GM12891 (cell line): ENCODE measurements at regions not wholly inside any gene's neighbourhood (a gene's known extent, or its start where the extent isn't known, plus 50 kb on each side); places are given as distances from the start of the nearest gene placed in this dataset.
A peak's percentile ranks its signal among the peaks of the same experiment; 100 is the strongest.
"Not testable (repeated sequence)": the region's sequence is repeated elsewhere in the genome, so short reads cannot be mapped to it uniquely, and the experiment has no call there.

Experiments used
- DNase-seq: peaks from one replicate; pipeline ENCODE4 v3.0.0; 2011; ENCODE audit warnings: low spot score; ENCODE audit not compliant: insufficient read length
- FAIRE-seq: peaks from 2 replicates; lab custom pipeline; 2011; peaks lifted over from hg19 to GRCh38; lab: Jason Lieb, UNC
- PAX5 ChIP-seq: IDR thresholded peaks from 2 replicates; pipeline ENCODE4 v1.6.1; 2011; ENCODE audit warnings: low read length, moderate library complexity, mild to moderate bottlenecking; ENCODE audit not compliant: insufficient read depth, severe bottlenecking
- POLR2A ChIP-seq: IDR thresholded peaks from 2 replicates; pipeline ENCODE4 v1.6.1; 2011; ENCODE audit warnings: low read depth, low read length, control low read depth
- POLR2AphosphoS5 ChIP-seq: IDR thresholded peaks from 2 replicates; pipeline ENCODE4 v1.6.1; 2011; ENCODE audit warnings: low read depth, low read length, control low read depth
- POU2F2 ChIP-seq: IDR thresholded peaks from 2 replicates; pipeline ENCODE4 v1.6.1; 2011; ENCODE audit warnings: low read depth, mild to moderate bottlenecking, control low read depth, low read length, moderate library complexity
- SPI1 ChIP-seq: IDR thresholded peaks from 2 replicates; pipeline ENCODE4 v1.6.1; 2011; ENCODE audit warnings: low read depth, low read length, control low read depth
- TAF1 ChIP-seq: IDR thresholded peaks from 2 replicates; pipeline ENCODE4 v1.6.1; 2011; ENCODE audit warnings: low read depth, low read length, control low read depth

- TF ChIP-seq SPI1 (no peak), POLR2AphosphoS5 (no peak), PAX5 (no peak), POLR2A (no peak), TAF1 (no peak), POU2F2 (no peak)
- DNase-seq = no peak
- no peak for FAIRE-seq
These were observed 101.3 kb downstream of the OR2B2 start for GRCh38 chr6:27810768-27811450.

DNA sequence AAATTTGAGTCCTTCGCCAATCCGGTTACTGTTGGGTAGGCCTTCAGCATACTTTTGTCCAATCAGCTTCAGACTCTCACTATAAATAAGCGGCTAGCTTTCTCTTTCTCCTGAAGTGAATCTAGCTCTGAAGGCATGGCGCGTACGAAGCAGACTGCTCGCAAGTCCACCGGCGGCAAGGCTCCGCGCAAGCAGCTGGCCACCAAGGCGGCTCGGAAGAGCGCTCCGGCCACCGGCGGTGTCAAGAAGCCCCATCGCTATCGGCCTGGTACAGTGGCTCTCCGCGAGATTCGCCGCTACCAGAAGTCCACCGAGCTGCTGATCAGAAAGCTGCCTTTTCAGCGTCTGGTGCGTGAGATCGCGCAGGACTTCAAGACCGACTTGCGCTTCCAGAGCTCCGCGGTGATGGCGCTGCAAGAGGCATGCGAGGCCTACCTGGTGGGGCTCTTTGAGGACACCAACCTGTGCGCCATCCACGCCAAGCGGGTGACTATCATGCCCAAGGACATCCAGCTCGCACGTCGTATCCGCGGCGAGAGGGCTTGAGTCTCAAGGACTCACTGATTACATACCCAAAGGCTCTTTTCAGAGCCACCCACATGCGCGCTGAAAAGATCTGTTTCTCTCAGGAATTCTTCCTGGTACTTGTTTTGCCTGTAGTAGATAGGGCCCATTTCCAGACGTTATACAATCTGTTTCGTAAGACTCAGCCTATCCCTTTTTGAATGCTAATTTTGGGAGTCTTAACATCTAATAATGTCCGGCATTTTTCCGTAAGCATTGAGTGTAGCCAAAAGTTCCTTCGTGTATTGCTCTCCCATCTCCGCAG is 102.0 kb downstream of the OR2B2 start:
- FAIRE-seq = no peak
- TF ChIP-seq POLR2AphosphoS5 (peak; percentile 100), POU2F2 (peak; percentile 96), SPI1 (no peak), TAF1 (peak; percentile 94), POLR2A (peak; percentile 100), PAX5 (no peak)

GRCh38 chr6:27809067-27809938 is 102.9 kb downstream of the OR2B2 start:
- DNase-seq = no peak
- no peak for TF ChIP-seq TAF1
- TF ChIP-seq POLR2AphosphoS5 = no peak
- TF ChIP-seq POU2F2 = no peak
- TF ChIP-seq POLR2A = no peak
- TF ChIP-seq PAX5 = no peak
- TF ChIP-seq SPI1 = no peak
- no peak for FAIRE-seq

More for the DNA sequence above, 102.0 kb downstream of the OR2B2 start:
- DNase-seq = peak; percentile 40

GRCh38 chr6:27808242-27809066 is 103.7 kb downstream of the OR2B2 start:
- DNase-seq = not testable (repeated sequence)
- FAIRE-seq = peak; percentile 98
- TF ChIP-seq POLR2A = peak; percentile 77
- TF ChIP-seq POLR2AphosphoS5 = peak; percentile 94

DNA sequence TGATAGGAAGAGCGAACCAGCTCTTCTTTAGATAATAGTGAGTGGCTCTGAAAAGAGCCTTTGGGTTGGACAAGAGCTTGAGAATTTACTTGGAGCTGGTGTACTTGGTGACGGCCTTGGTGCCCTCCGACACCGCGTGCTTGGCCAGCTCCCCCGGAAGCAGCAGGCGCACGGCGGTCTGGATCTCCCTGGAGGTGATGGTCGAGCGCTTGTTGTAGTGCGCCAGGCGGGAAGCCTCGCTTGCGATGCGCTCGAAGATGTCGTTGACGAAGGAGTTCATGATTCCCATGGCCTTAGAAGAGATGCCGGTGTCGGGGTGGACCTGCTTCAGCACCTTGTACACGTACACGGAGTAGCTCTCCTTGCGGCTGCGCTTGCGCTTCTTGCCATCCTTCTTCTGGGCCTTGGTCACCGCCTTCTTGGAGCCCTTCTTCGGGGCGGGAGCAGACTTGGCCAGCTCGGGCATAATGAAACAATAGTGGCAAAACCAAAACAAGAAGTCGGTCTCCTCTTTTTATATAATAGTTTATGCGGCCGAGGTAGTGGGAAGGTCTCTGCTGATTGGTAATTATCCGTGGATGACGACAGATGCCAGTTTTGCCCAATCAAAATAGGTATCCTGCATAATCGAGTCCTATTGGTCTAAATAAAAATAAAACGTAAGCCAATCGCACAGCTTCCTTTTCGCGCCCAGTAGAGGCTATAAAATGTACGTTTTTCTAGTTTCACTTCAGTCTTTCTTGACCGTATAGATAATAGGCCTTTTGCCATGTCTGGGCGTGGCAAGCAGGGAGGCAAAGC is 104.6 kb downstream of the OR2B2 start:
- FAIRE-seq, DNase-seq: not testable (repeated sequence)
- TF ChIP-seq TAF1 = peak; percentile 36; the same call in 1 of the 2 replicates
- TF ChIP-seq POLR2A = peak; percentile 65; the same call in 1 of the 2 replicates
- TF ChIP-seq POLR2AphosphoS5 = peak; percentile 85
- TF ChIP-seq SPI1 = peak; percentile 41

DNA sequence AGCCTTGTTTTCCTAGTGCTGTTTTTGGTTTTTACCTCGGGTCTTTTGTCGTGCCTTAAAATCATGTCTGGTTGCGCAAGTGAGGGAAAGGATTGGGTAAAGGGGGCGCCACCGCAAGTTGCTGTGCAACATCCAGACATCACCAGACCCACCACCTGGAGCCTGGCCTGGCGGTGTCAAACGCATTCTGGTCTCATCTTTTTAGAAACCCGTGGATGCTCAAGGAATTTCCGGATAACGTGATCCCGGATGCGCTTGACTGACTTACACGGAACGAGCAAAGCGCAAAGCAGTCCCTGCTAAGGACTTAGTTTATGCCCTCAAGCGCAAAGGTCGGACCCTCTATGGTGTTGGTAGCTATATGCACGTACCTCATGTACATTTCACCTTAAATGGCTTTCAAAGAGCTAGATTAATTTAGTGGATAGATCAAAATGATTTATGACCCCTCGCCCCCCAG is 105.2 kb downstream of the OR2B2 start:
- TF ChIP-seq TAF1 (no peak), POLR2AphosphoS5 (peak; percentile 45; the same call in 1 of the 2 replicates), POU2F2 (no peak), PAX5 (no peak), POLR2A (peak; percentile 55; the same call in 1 of the 2 replicates), SPI1 (no peak)
- DNase-seq = no peak
- no peak for FAIRE-seq

DNA sequence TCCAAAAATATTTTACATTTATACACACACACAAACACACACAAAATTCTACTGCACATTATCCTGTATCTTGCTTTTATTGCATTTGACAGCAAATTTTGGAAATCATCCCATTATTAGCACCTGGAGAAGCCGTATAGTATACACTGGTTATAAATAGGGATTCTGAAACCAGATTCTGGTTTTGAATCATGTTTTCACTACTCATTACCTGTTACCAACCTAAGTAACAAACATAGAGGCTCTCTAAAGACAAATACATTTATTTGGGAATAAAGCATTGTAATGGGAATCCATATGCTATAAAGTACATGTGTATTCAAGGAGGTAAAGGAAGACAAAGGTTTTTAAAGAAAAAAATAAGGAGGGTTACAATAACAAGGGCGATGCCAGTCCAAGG is 106.8 kb downstream of the OR2B2 start:
- DNase-seq (no peak), FAIRE-seq (no peak)
- TF ChIP-seq POU2F2 (no peak), POLR2AphosphoS5 (no peak), SPI1 (no peak), POLR2A (no peak), PAX5 (no peak), TAF1 (no peak)

DNA sequence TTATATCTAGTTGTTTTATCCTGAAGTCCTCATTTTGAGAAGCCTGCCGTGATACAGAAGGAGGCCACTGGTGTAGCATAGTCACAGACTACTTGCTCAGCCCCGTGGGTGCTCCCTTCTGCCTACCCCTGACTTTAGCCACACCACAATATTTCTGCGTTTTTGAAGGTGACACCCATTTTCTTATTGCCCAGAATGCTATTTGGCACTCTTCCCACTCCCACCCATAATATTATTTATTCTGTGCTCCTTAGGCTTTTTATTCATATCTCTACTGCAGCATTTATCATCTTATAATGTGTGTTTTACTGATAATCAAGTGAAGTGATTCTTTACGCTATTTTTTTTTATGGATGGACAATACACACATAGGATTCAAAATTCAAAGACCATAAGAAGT is 107.3 kb downstream of the OR2B2 start:
- TF ChIP-seq POLR2A (no peak), SPI1 (no peak), TAF1 (no peak), POU2F2 (no peak), POLR2AphosphoS5 (no peak), PAX5 (no peak)
- DNase-seq (no peak), FAIRE-seq (no peak)
